Midbrain (tissue), 1 donor: ENCODE measurements at regions not wholly inside any gene's neighbourhood (a gene's known extent, or its start where the extent isn't known, plus 50 kb on each side); places are given as distances from the start of the nearest gene placed in this dataset.
"Not testable (repeated sequence)": the region's sequence is repeated elsewhere in the genome, so short reads cannot be mapped to it uniquely, and the experiment has no call there.

Experiments
- DNase-seq: peaks from one replicate; lab custom pipeline; 2025; lab: John Stamatoyannopoulos, UW

- no peak for DNase-seq
These were observed 50.6 kb upstream of the RNF182 start for GRCh38 chr6:13874191-13874549.

GRCh38 chr6:13873288-13874190 lies 51.2 kb upstream of the RNF182 start:
- peak; percentile 4 for DNase-seq

GRCh38 chr6:13872681-13873080 lies 52.1 kb upstream of the RNF182 start:
- no peak for DNase-seq

- DNase-seq = not testable (repeated sequence)
These were observed 52.7 kb upstream of the RNF182 start for GRCh38 chr6:13872006-13872405.

- peak; percentile 23 for DNase-seq
These were observed 54.4 kb upstream of the RNF182 start for GRCh38 chr6:13870214-13870830.

- DNase-seq = no peak
These were observed 53.9 kb upstream of the MCUR1 start for GRCh38 chr6:13868236-13868635.

GRCh38 chr6:13866301-13866700 lies 51.9 kb upstream of the MCUR1 start:
- no peak for DNase-seq

GRCh38 chr6:13865141-13865540 lies 50.8 kb upstream of the MCUR1 start:
- DNase-seq = peak; percentile 8

- DNase-seq = not testable (repeated sequence)
These were observed 50.3 kb upstream of the MCUR1 start for GRCh38 chr6:13864669-13865068.
